ENCODE measurements at regions not wholly inside any gene's neighbourhood (a gene's known extent, or its start where the extent isn't known, plus 50 kb on each side); places are given as distances from the start of the nearest gene placed in this dataset.

- TF ChIP-seq GATA2 (IDR thresholded peaks at IDR 0.05; ENCODE audit: low read depth, low read length) (no peak), GATA3 (IDR thresholded peaks at IDR 0.05; ENCODE audit: low read depth, low read length) (no peak)
Measured at GRCh38 chr3:193897731-193898180, 238.2 kb upstream of the HES1 start.

Data from SH-SY5Y (cell line).